ENCODE measurements at regions not wholly inside any gene's neighbourhood (a gene's known extent, or its start where the extent isn't known, plus 50 kb on each side); places are given as distances from the start of the nearest gene placed in this dataset.

DNA sequence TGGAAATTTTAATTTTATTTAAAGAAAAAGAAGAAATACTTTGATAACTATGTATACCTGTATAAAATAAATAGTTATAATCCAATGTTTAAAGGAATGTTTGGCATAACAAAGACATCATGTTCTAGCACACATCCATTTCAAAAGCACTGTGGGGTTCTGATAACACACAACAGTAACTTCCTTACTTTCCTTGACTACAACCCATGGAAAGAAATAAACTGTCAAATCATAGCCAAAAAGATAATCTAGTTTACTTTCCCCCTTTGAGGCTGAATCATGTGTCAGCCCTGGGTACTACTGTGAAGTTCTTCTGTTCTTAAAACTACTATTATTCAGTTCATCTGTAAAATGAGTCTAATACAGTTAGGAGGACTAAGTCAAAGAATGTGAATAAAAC, 61.4 kb upstream of the PKIB start:
- ChIA-PET CTCF (no interaction called here), POLR2A (ENCODE audit: unreplicated experiment) (no interaction called here)
- Histone ChIP-seq H3K9me3 (ENCODE audit: low read length) (no peaks in the 10 kb centered on the region), H2AFZ (ENCODE audit: low read length) (no peak overlapping the region), H3K4me1 (ENCODE audit: insufficient read depth, low read length) (no peaks in the 10 kb centered on the region), H3K9me2 (replicated peaks; ENCODE audit: low read length) (no peaks in the 10 kb centered on the region), H3K27ac (ENCODE audit: low read length) (no peak overlapping the region), H3K9ac (ENCODE audit: low read length) (no peak overlapping the region), H3K4me2 (ENCODE audit: low read length) (no peak overlapping the region), H4K20me1 (ENCODE audit: low read length) (no peaks in the 10 kb centered on the region), H3K4me3 (ENCODE audit: low read length) (no peak overlapping the region), H3K27me3 (ENCODE audit: low read length) (no peaks in the 10 kb centered on the region), H3F3A (ENCODE audit: low read length, unreplicated experiment) (no peaks in the 10 kb centered on the region), H3K36me3 (ENCODE audit: low read depth, low read length) (no peaks in the 10 kb centered on the region), H3K79me2 (ENCODE audit: low read length) (no peaks in the 10 kb centered on the region)
- intact Hi-C loops (cut with micrococcal nuclease) = no loop called here
- no peak for ATAC-seq
- DNase-seq = no peak
- BruUV-seq (replicated peaks) = no TSS peak
- TF ChIP-seq EZH2phosphoT487 (IDR thresholded peaks at IDR 0.05; ENCODE audit: borderline replicate concordance, low read length) (no peak), EZH2 (IDR thresholded peaks at IDR 0.05; ENCODE audit: low read length, unreplicated experiment) (no peak), CTCF (conservative IDR thresholded peaks at IDR 0.05; ENCODE audit: low read depth, low read length) (no peak)

- Histone ChIP-seq H3K9me3 (ENCODE audit: low read length) (no peaks in the 10 kb centered on the region), H3K9me2 (replicated peaks; ENCODE audit: low read length) (no peaks in the 10 kb centered on the region), H3K4me1 (ENCODE audit: insufficient read depth, low read length) (no peaks in the 10 kb centered on the region), H3F3A (ENCODE audit: low read length, unreplicated experiment) (no peaks in the 10 kb centered on the region), H3K27ac (ENCODE audit: low read length) (no peak overlapping the region), H3K9ac (ENCODE audit: low read length) (no peak overlapping the region), H3K27me3 (ENCODE audit: low read length) (no peaks in the 10 kb centered on the region), H3K4me2 (ENCODE audit: low read length) (no peak overlapping the region), H3K4me3 (ENCODE audit: low read length) (no peak overlapping the region), H3K36me3 (ENCODE audit: low read depth, low read length) (no peaks in the 10 kb centered on the region), H4K20me1 (ENCODE audit: low read length) (no peaks in the 10 kb centered on the region), H3K79me2 (ENCODE audit: low read length) (no peaks in the 10 kb centered on the region), H2AFZ (ENCODE audit: low read length) (no peak overlapping the region)
- ATAC-seq (no peak), DNase-seq (no peak)
- no TSS peak for BruUV-seq (replicated peaks)
- intact Hi-C loops (cut with micrococcal nuclease) = no loop called here
- POLR2A ChIA-PET (ENCODE audit: unreplicated experiment) = no interaction called here
- CTCF ChIA-PET = interaction anchor here (1.1 kb wide), 1 partner anchor 22 kb away, joined by 4 read pairs; no protein-coding TSS in a partner anchor
- TF ChIP-seq CTCF (conservative IDR thresholded peaks at IDR 0.05; ENCODE audit: low read depth, low read length) (no peak), EZH2phosphoT487 (IDR thresholded peaks at IDR 0.05; ENCODE audit: borderline replicate concordance, low read length) (no peak), EZH2 (IDR thresholded peaks at IDR 0.05; ENCODE audit: low read length, unreplicated experiment) (no peak)
These were observed 56.5 kb upstream of the PKIB start for GRCh38 chr6:122553697-122554096.

- H3K36me3 ChIP-seq (ENCODE audit: low read depth, low read length) = no peaks in the 10 kb centered on the region
- H3K9me2 ChIP-seq (replicated peaks; ENCODE audit: low read length) = no peaks in the 10 kb centered on the region
- no peaks in the 10 kb centered on the region for H3F3A ChIP-seq (ENCODE audit: low read length, unreplicated experiment)
- no peaks in the 10 kb centered on the region for H3K79me2 ChIP-seq (ENCODE audit: low read length)
- CTCF ChIA-PET = no interaction called here
- H3K27me3 ChIP-seq (ENCODE audit: low read length) = no peaks in the 10 kb centered on the region
- H3K4me3 ChIP-seq (ENCODE audit: low read length) = no peak overlapping the region
- no peaks in the 10 kb centered on the region for H3K9me3 ChIP-seq (ENCODE audit: low read length)
- H3K4me2 ChIP-seq (ENCODE audit: low read length) = no peak overlapping the region
- no peak for TF ChIP-seq EZH2 (IDR thresholded peaks at IDR 0.05; ENCODE audit: low read length, unreplicated experiment)
- no peak for ATAC-seq
- no peak overlapping the region for H3K27ac ChIP-seq (ENCODE audit: low read length)
- H4K20me1 ChIP-seq (ENCODE audit: low read length) = no peaks in the 10 kb centered on the region
- H3K4me1 ChIP-seq (ENCODE audit: insufficient read depth, low read length) = no peaks in the 10 kb centered on the region
- no peak overlapping the region for H3K9ac ChIP-seq (ENCODE audit: low read length)
- no peak overlapping the region for H2AFZ ChIP-seq (ENCODE audit: low read length)
- BruUV-seq (replicated peaks) = no TSS peak
- no peak for DNase-seq
- POLR2A ChIA-PET (ENCODE audit: unreplicated experiment) = no interaction called here
- intact Hi-C loops (cut with micrococcal nuclease) = no loop called here
These were observed 54.6 kb upstream of the PKIB start for GRCh38 chr6:122555561-122555960.
